ENCODE measurements at regions not wholly inside any gene's neighbourhood (a gene's known extent, or its start where the extent isn't known, plus 50 kb on each side); places are given as distances from the start of the nearest gene placed in this dataset.
A peak's percentile ranks its signal among the peaks of the same experiment; 100 is the strongest.

GRCh38 chr3:102180280-102180931 is 254.4 kb upstream of the ZPLD1 start:
- no peak for DNase-seq

- no peak for DNase-seq
Observed at GRCh38 chr3:102181175-102181920, 253.5 kb upstream of the ZPLD1 start.

- DNase-seq: no peak
Observed at GRCh38 chr3:102182162-102182561, 252.7 kb upstream of the ZPLD1 start.

- no peak for DNase-seq
Observed at GRCh38 chr3:102183186-102183585, 251.6 kb upstream of the ZPLD1 start.

GRCh38 chr3:102183623-102184022 is 251.2 kb upstream of the ZPLD1 start:
- no peak for DNase-seq

GRCh38 chr3:102189541-102189940 is 245.3 kb upstream of the ZPLD1 start:
- DNase-seq: no peak

GRCh38 chr3:102189956-102190723 is 244.7 kb upstream of the ZPLD1 start:
- no peak for DNase-seq

- no peak for DNase-seq
Observed at GRCh38 chr3:102192575-102192974, 242.2 kb upstream of the ZPLD1 start.

GRCh38 chr3:102193255-102193654 is 241.6 kb upstream of the ZPLD1 start:
- no peak for DNase-seq

GRCh38 chr3:102194001-102194400 is 240.8 kb upstream of the ZPLD1 start:
- DNase-seq: no peak

GRCh38 chr3:102194760-102195159 is 240.1 kb upstream of the ZPLD1 start:
- DNase-seq: no peak

- peak in 6 of 56 donors; percentile 6 to 26 (median 20) for DNase-seq
Observed at GRCh38 chr3:102195198-102195948, 239.4 kb upstream of the ZPLD1 start.

GRCh38 chr3:102200126-102200525 is 234.7 kb upstream of the ZPLD1 start:
- DNase-seq: no peak

GRCh38 chr3:102200560-102200959 is 234.3 kb upstream of the ZPLD1 start:
- DNase-seq: no peak

GRCh38 chr3:102205647-102206046 is 229.2 kb upstream of the ZPLD1 start:
- no peak for DNase-seq

GRCh38 chr3:102206511-102207031 is 228.2 kb upstream of the ZPLD1 start:
- DNase-seq: peak in 1 of 56 donors; percentile 2

GRCh38 chr3:102207151-102207571 is 227.7 kb upstream of the ZPLD1 start:
- DNase-seq: no peak

GRCh38 chr3:102215166-102215565 is 219.6 kb upstream of the ZPLD1 start:
- DNase-seq: no peak

GRCh38 chr3:102223132-102223531 is 211.7 kb upstream of the ZPLD1 start:
- no peak for DNase-seq

- no peak for DNase-seq
Observed at GRCh38 chr3:102224171-102224570, 210.6 kb upstream of the ZPLD1 start.

- peak in 8 of 56 donors; percentile 11 to 42 (median 24) for DNase-seq
Observed at GRCh38 chr3:102225005-102225404, 209.8 kb upstream of the ZPLD1 start.

All from nucleus accumbens (tissue), 56 donors.